Activated naive CD8-positive, alpha-beta T cell treated with anti-CD3 and anti-CD28 coated beads for 36 hours (primary cell): ENCODE measurements at regions not wholly inside any gene's neighbourhood (a gene's known extent, or its start where the extent isn't known, plus 50 kb on each side); places are given as distances from the start of the nearest gene placed in this dataset.
A peak's percentile ranks its signal among the peaks of the same experiment; 100 is the strongest.

ENCODE experiments used
- DNase-seq: peaks from one replicate; pipeline ENCODE4 v3.0.0; 2021
- H3K27ac Mint-ChIP-seq: one replicate; pipeline ENCODE4 v1.8.0; 2022; ENCODE audit warnings: mild to moderate bottlenecking, moderate library complexity, mixed read lengths
- H3K27me3 Mint-ChIP-seq: one replicate; pipeline ENCODE4 v1.8.0; 2022; ENCODE audit warnings: mild to moderate bottlenecking, mixed read lengths
- H3K36me3 Mint-ChIP-seq: one replicate; pipeline ENCODE4 v1.8.0; 2021; ENCODE audit warnings: mild to moderate bottlenecking, mixed read lengths
- H3K4me1 Mint-ChIP-seq: one replicate; pipeline ENCODE4 v1.8.0; 2021; ENCODE audit warnings: mixed read lengths
- H3K4me3 Mint-ChIP-seq: one replicate; pipeline ENCODE4 v1.8.0; 2022; ENCODE audit warnings: mild to moderate bottlenecking, moderate library complexity, mixed read lengths
- H3K9me3 Mint-ChIP-seq: one replicate; pipeline ENCODE4 v1.8.0; 2022; ENCODE audit warnings: mixed read lengths

DNA sequence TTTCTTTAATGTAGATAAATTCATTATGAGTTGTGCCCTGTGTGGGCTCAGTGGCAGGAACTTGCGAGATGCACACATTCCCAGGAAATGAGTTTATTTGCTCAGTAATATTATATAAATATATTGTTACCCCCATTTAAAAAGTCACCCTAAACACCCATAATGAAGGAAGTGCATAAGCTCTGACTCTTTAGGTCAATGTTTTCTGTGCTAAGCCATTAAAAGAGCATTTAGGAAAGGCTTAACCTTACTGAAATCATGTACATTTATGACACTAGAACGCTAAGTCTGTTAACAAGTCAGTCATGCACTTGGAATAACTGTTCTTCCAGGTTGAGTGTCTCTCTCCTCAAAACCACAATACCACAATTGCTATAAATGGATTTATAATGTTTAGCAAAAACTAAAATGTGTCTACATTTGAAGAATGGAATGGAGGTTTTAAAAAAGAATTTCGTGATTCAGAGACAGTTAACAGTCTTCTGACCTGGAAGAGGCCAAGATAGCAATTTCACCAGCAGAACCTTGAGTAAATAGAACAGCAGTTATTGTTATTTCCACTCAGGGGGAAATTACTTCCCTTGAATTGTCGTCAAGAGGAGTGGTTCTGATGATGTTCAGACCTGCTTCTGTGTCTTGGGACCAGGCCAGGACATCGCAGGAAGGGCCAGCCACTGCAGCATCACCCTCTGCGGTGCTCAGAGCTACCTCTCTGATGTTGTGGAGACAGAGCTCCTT lies 91.1 kb upstream of the VEGFC start:
- Mint-ChIP-seq H3K27ac (no peak overlapping the region), H3K4me1 (no peaks in the 10 kb centered on the region), H3K36me3 (no peaks in the 10 kb centered on the region), H3K4me3 (no peak overlapping the region), H3K27me3 (no peaks in the 10 kb centered on the region), H3K9me3 (peaks cover 3% of the 10 kb centered on the region)
- DNase-seq, result no peak

DNA sequence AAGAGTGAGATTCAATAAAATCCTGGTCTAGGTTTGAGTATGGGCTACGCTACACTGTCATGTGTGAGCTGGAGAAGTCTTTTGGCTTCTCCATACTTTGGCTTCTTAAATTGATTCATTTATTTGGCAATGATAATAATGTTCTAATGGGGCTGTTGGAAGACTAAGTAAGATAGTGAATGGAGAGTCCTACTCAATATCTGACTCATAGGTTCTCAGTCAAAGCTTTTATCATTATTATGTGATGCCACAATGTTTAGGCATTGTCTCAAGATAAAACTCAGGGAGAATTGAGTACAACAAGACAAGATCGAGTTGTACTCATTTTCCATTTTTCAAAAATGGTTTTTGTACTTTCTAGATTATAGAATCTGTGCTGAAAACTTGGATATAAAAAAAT lies 92.5 kb upstream of the VEGFC start:
- no peaks in the 10 kb centered on the region for H3K27me3 Mint-ChIP-seq
- H3K9me3 Mint-ChIP-seq, result peaks cover 3% of the 10 kb centered on the region
- no peak overlapping the region for H3K4me3 Mint-ChIP-seq
- no peaks in the 10 kb centered on the region for H3K36me3 Mint-ChIP-seq
- no peak for DNase-seq
- no peaks in the 10 kb centered on the region for H3K4me1 Mint-ChIP-seq
- H3K27ac Mint-ChIP-seq, result no peak overlapping the region

DNA sequence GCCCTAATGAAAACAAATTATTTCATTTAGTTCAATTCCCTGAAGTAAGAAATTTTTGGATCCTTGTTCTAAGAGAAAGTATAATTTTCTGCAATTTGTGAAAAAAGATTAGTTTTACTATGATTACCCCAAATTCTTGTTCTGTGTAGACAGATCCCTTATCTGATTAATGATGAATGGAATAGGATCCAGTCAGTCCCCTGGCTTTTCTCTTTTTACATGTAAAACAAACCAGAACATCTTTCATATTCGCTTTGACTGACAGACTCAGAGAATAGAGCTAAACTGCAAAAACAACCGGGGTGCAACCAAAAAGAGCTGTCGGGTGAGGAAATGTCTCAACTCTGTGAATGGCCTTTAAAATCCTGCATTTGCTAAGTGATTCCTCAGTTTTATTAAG lies 93.4 kb upstream of the VEGFC start:
- Mint-ChIP-seq H3K36me3 (no peaks in the 10 kb centered on the region), H3K4me1 (no peaks in the 10 kb centered on the region), H3K27me3 (no peaks in the 10 kb centered on the region), H3K9me3 (no peaks in the 10 kb centered on the region), H3K27ac (no peak overlapping the region), H3K4me3 (no peak overlapping the region)
- DNase-seq, result no peak

DNA sequence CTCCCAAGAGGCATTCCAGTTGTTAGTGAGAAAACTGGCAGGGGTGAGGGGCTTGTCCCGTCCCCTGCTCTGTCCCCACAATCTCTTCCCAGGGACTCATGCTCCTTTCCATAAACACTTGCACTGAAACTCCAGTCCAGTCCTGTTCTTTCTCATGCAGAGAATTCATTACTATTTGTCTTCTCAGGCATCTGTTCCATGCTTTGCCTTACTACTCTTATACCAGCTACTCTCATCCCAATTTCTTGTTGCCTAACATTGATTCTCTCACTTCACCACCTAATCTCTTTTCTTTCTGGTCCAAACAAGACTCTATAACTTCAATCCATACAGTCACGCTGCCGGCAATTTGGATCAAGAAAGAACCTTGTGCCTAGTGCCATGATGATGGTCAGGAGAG lies 97.1 kb upstream of the VEGFC start:
- no peaks in the 10 kb centered on the region for H3K36me3 Mint-ChIP-seq
- DNase-seq, result no peak
- no peak overlapping the region for H3K4me3 Mint-ChIP-seq
- H3K9me3 Mint-ChIP-seq, result no peaks in the 10 kb centered on the region
- H3K27ac Mint-ChIP-seq, result no peak overlapping the region
- no peaks in the 10 kb centered on the region for H3K27me3 Mint-ChIP-seq
- no peaks in the 10 kb centered on the region for H3K4me1 Mint-ChIP-seq

DNA sequence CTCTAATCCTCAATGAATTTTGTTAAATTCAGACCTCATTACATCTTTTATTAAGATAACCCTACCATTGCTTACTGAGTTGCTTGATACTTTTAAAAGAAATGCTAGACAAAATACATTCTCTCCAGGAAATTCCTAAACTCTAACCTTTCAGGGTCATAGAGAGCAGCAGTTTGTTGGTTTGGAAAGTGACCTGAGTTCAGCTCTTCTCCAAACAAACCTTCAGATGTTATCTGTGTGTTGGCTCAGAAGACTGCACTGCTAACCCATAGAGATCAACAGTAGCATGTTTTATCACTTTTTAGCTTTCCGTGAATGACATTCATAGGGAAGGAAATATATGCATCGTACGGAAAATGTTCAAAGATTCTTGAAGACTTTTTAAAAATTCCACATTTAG lies 101.8 kb upstream of the VEGFC start:
- no peaks in the 10 kb centered on the region for H3K4me1 Mint-ChIP-seq
- no peak overlapping the region for H3K27ac Mint-ChIP-seq
- H3K4me3 Mint-ChIP-seq, result no peak overlapping the region
- DNase-seq, result no peak
- no peaks in the 10 kb centered on the region for H3K36me3 Mint-ChIP-seq
- H3K9me3 Mint-ChIP-seq, result no peaks in the 10 kb centered on the region
- no peaks in the 10 kb centered on the region for H3K27me3 Mint-ChIP-seq

DNA sequence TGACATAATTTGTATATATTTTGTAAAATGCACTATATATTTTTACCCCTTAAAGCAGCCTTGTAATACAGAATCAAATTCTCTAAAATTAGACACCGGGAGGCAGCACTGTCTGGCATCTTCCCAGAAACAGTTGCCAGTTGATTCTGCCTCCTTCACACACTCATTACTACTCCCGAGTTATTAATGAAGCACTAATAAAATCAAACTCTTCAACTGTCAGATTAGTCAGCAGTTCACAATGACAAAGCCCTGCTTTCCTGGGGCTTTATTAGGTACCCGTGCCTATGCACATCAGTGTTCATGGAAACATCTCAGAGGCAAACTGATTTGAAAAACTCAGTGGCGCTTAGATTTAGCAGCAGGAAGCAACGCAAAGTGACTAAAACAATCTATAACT lies 103.5 kb upstream of the VEGFC start:
- Mint-ChIP-seq H3K27ac (no peak overlapping the region), H3K36me3 (no peaks in the 10 kb centered on the region), H3K27me3 (no peaks in the 10 kb centered on the region), H3K4me3 (no peak overlapping the region), H3K4me1 (no peaks in the 10 kb centered on the region), H3K9me3 (no peaks in the 10 kb centered on the region)
- no peak for DNase-seq

DNA sequence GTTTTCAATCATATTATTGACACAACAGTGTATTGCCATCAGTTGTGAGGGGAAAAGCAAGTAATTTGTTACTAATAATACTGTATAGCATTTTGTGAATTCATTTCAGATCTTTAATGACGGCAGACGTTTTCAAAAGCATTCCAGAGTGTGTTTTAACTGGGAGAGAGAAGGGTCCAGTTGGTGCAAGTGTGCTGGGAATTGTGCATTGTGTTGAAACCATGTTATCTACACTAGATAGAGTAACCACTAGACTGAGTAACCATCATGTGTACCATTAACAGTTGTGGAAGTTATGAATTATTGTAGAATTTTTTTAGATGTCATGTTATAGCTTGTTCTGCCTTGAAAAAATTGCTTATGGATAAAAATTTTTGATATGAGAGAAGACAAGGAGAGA lies 104.5 kb upstream of the VEGFC start:
- DNase-seq, result no peak
- no peaks in the 10 kb centered on the region for H3K4me1 Mint-ChIP-seq
- H3K9me3 Mint-ChIP-seq, result no peaks in the 10 kb centered on the region
- H3K27me3 Mint-ChIP-seq, result no peaks in the 10 kb centered on the region
- H3K36me3 Mint-ChIP-seq, result no peaks in the 10 kb centered on the region
- no peak overlapping the region for H3K27ac Mint-ChIP-seq
- H3K4me3 Mint-ChIP-seq, result no peak overlapping the region

DNA sequence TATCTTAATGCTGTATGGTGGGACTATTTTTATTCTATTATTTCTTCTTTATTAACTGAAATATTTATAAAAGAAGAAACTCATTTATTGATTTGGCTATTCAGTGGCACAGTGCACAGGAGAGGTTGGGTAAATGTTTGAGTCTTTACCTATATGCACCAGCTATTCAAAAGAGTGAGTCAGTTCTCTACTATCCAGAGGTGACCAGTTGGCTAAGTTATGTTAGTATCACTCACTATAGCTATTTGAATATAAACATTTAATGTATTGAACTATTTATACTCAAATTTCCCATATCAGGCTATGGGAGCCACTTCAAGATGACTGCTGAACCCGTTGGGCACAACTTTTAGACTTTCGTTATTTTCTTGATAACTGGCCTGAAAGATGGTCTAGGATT lies 106.1 kb upstream of the VEGFC start:
- H3K36me3 Mint-ChIP-seq, result no peaks in the 10 kb centered on the region
- H3K27ac Mint-ChIP-seq, result no peak overlapping the region
- H3K27me3 Mint-ChIP-seq, result no peaks in the 10 kb centered on the region
- no peak overlapping the region for H3K4me3 Mint-ChIP-seq
- peaks cover 4% of the 10 kb centered on the region for H3K4me1 Mint-ChIP-seq
- H3K9me3 Mint-ChIP-seq, result peaks cover 4% of the 10 kb centered on the region
- no peak for DNase-seq

DNA sequence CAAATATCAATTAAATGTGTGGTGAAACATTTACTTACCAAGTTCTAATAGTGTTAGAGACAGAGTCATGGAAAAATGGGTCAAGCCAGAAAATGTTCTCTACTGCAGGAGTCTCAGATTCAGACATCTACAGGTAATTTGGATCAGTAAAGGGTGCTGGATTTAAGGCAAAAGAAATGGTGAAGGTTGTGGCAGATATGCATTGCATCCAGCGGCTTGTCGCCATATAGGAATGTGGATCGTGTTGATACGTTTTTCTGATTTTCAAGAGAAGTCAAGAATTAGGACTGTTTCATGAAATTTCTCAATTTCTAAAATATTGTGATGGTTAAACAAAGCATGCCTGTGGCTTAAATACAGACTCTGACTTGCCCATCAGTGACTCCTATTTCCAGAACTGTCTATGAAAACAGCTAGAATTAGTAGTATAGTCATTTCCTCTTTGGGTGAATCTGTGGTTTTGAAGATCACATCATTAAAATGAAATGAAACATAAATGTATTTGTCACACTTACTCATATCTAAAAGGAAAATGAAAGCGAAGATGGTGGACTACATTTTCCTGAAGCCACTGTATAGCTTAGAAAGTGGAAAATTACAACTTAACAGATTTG lies 110.1 kb upstream of the VEGFC start:
- H3K27ac Mint-ChIP-seq, result peak overlapping the region; percentile 74
- H3K27me3 Mint-ChIP-seq, result no peaks in the 10 kb centered on the region
- peaks cover 4% of the 10 kb centered on the region for H3K4me1 Mint-ChIP-seq
- H3K9me3 Mint-ChIP-seq, result peaks cover 4% of the 10 kb centered on the region
- no peak overlapping the region for H3K4me3 Mint-ChIP-seq
- no peak for DNase-seq
- H3K36me3 Mint-ChIP-seq, result no peaks in the 10 kb centered on the region

DNA sequence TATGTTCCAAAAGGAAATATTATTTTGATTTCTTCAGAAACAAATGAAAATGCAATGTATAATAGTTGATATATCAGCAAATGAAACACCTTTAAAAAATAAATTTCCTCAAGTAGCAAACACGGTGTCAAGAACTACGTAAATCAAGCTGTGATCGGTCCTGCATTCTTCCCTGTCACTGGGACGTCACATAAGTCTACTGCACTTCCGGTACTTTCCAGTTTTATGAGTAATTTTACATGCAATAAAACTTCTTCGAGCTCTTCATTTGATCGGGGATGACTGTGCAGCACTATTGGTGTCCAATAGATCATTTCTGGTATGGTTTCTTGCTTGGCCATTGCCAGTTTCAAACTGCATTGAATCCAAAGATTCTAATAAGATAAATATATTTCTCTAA lies 114.0 kb upstream of the VEGFC start:
- peaks cover 4% of the 10 kb centered on the region for H3K4me1 Mint-ChIP-seq
- peaks cover 4% of the 10 kb centered on the region for H3K9me3 Mint-ChIP-seq
- no peaks in the 10 kb centered on the region for H3K36me3 Mint-ChIP-seq
- H3K27me3 Mint-ChIP-seq, result no peaks in the 10 kb centered on the region
- no peak overlapping the region for H3K4me3 Mint-ChIP-seq
- no peak overlapping the region for H3K27ac Mint-ChIP-seq
- DNase-seq, result no peak

DNA sequence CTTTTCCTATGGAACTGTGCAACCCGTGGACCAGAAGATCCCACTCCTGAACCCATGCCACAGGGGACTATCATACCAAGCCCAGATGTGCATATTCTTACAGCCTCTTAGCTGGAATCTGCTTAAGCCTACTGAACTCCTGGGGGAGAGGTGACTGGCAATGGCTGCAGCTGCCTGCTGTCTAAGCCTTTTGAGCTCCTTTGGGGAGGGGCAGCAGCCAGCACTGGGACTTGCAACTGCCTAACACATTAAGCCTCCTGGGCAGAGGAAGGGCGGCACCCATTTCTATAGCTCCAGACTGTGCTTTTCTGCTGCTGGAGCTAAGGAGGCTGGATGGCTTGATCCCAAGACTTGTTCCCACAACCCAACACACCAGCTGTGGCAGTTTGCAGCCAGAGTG lies 117.9 kb upstream of the VEGFC start:
- Mint-ChIP-seq H3K27ac (no peak overlapping the region), H3K4me3 (no peak overlapping the region), H3K27me3 (no peaks in the 10 kb centered on the region), H3K36me3 (no peaks in the 10 kb centered on the region), H3K9me3 (peaks cover 14% of the 10 kb centered on the region), H3K4me1 (no peaks in the 10 kb centered on the region)
- DNase-seq, result no peak

DNA sequence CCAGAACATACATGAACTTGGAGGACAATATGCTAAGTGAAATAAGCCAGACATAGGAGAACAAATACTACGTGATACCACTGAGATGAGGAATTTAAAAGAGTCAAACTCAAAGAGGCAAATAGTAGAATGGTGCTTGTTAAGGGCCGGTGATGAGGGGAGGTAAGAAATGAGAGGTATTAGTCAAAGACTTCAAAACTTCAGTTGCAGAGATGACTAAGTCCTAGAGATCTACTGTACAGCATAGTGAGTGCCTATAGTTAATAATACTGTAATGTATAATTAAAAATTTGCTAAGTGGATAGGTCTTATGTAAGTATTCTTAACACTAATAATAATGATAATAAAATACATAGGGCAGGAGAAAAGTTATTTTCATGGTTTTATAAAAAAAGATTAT lies 126.9 kb upstream of the VEGFC start:
- no peak overlapping the region for H3K27ac Mint-ChIP-seq
- H3K27me3 Mint-ChIP-seq, result no peaks in the 10 kb centered on the region
- no peak overlapping the region for H3K4me3 Mint-ChIP-seq
- H3K9me3 Mint-ChIP-seq, result peaks cover 13% of the 10 kb centered on the region
- DNase-seq, result no peak
- no peaks in the 10 kb centered on the region for H3K4me1 Mint-ChIP-seq
- H3K36me3 Mint-ChIP-seq, result no peaks in the 10 kb centered on the region

DNA sequence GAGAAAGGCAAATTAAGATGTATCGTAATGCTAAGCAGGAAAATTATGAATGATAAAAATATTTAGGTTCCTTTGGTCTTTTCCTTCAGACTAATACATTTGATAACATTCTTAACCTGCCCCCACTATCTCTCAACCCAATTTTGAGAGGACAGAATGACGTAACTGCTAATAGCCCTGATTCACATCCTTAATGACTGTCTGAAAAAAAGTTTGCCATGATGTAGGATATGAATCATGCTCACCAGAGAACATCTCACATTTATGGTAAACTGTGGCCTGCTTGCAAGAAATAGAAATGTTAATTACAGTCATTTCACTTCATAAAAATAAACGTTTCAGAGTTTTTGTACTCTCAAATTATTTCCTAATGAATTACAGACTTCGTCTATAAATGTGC lies 128.0 kb upstream of the VEGFC start:
- no peaks in the 10 kb centered on the region for H3K4me1 Mint-ChIP-seq
- H3K27ac Mint-ChIP-seq, result no peak overlapping the region
- no peak for DNase-seq
- H3K36me3 Mint-ChIP-seq, result no peaks in the 10 kb centered on the region
- H3K4me3 Mint-ChIP-seq, result no peak overlapping the region
- H3K9me3 Mint-ChIP-seq, result peaks cover 6% of the 10 kb centered on the region
- H3K27me3 Mint-ChIP-seq, result no peaks in the 10 kb centered on the region

DNA sequence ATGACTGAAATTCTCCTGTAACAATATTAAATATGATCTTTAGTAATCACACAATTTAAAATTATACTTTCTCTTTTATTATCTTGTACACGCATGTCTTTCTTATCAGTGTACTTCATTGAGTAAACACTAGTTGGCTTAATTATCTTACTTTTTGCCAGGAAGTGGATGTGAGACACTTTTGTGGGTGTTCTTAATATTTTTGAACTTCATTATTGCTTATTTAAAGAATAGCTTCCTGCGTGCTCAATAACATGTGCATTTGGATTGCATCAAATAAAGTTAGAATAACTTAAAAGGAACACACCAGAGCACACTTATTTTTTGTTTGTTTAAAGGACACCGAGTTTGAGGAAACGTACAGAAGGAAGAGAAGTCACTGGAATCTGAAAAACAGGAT lies 128.5 kb upstream of the VEGFC start:
- no peak overlapping the region for H3K27ac Mint-ChIP-seq
- H3K9me3 Mint-ChIP-seq, result peaks cover 3% of the 10 kb centered on the region
- H3K4me3 Mint-ChIP-seq, result no peak overlapping the region
- no peak for DNase-seq
- H3K4me1 Mint-ChIP-seq, result no peaks in the 10 kb centered on the region
- no peaks in the 10 kb centered on the region for H3K36me3 Mint-ChIP-seq
- no peaks in the 10 kb centered on the region for H3K27me3 Mint-ChIP-seq

DNA sequence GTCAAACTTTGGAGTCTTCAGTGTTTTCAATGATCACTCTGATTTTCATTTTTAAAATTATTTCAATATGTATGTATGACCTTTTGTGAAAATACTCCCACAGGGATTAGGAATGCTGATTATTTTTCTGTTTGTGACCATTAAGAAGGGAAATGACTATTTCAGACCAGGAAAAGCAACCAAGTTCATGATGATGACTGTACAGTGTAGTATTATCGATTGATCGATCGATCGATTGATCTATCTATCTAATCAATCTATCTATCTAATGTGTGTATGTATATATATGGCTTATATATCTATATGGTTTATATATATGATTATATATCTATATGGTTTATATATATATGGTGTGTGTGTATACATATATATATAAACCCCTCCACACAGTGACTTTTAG lies 131.5 kb upstream of the VEGFC start:
- no peak for DNase-seq
- no peaks in the 10 kb centered on the region for H3K4me1 Mint-ChIP-seq
- H3K27me3 Mint-ChIP-seq, result no peaks in the 10 kb centered on the region
- H3K27ac Mint-ChIP-seq, result no peak overlapping the region
- no peaks in the 10 kb centered on the region for H3K36me3 Mint-ChIP-seq
- H3K4me3 Mint-ChIP-seq, result no peak overlapping the region
- H3K9me3 Mint-ChIP-seq, result peaks cover 1% of the 10 kb centered on the region

DNA sequence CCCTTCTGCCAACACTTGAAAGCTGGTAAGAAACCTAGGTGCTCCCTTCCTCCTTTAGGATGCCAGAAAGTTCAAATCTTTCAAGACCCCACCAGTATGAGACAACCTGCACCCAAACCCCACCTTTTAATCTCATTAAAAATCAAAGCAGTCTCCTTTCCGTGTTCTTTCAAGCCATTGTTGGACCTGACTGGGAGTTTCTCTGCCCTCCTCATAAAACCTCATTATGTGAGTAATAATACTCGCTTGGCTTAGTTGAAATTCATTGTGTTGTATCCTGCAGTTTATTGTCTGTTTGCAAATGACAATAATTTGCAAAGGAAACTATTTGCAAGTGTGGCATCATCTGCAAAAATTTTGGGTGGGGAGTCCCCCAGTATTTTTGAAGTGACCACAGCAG lies 133.2 kb upstream of the VEGFC start:
- H3K36me3 Mint-ChIP-seq, result no peaks in the 10 kb centered on the region
- no peaks in the 10 kb centered on the region for H3K4me1 Mint-ChIP-seq

More for the DNA sequence above, 133.2 kb upstream of the VEGFC start:
- no peaks in the 10 kb centered on the region for H3K27me3 Mint-ChIP-seq
- H3K4me3 Mint-ChIP-seq, result no peak overlapping the region
- no peak for DNase-seq
- H3K9me3 Mint-ChIP-seq, result no peaks in the 10 kb centered on the region
- H3K27ac Mint-ChIP-seq, result no peak overlapping the region
